NT2/D1 (cell line): ENCODE measurements at regions not wholly inside any gene's neighbourhood (a gene's known extent, or its start where the extent isn't known, plus 50 kb on each side); places are given as distances from the start of the nearest gene placed in this dataset.

Experiments
- SUZ12 ChIP-seq: IDR thresholded peaks from 2 replicates; pipeline ENCODE4 v1.6.1; 2011; ENCODE audit not compliant: insufficient read length, insufficient read depth; ENCODE audit errors: extremely low read depth
- YY1 ChIP-seq: IDR thresholded peaks from 2 replicates; pipeline ENCODE4 v1.6.1; 2011; ENCODE audit not compliant: insufficient read length, insufficient read depth
- ZNF274 ChIP-seq: IDR thresholded peaks from 2 replicates; pipeline ENCODE4 v1.6.1; 2011; ENCODE audit warnings: mild to moderate bottlenecking, low read depth, low read length

GRCh38 chr12:127360580-127360979 is 906.4 kb upstream of the TMEM132C start:
- TF ChIP-seq ZNF274, result no peak
- TF ChIP-seq YY1, result no peak
- no peak for TF ChIP-seq SUZ12
